Large intestine (tissue), 3 donors: ENCODE measurements at regions not wholly inside any gene's neighbourhood (a gene's known extent, or its start where the extent isn't known, plus 50 kb on each side); places are given as distances from the start of the nearest gene placed in this dataset.

Source experiments
- DNase-seq, 2 donors: peaks; one replicate each; pipeline versions ENCODE4 v3.0.0 to v3.0.0-alpha.2; 2013
- H3K27ac ChIP-seq: one replicate; pipeline ENCODE4 v1.5.1; 2013; ENCODE audit warnings: low read length
- H3K27me3 ChIP-seq: 2 replicates; pipeline ENCODE4 v1.6.1; 2013; ENCODE audit warnings: low read length; ENCODE audit not compliant: control insufficient read depth, insufficient read depth
- H3K36me3 ChIP-seq: 2 replicates; pipeline ENCODE4 v1.6.1; 2013; ENCODE audit warnings: low read length; ENCODE audit not compliant: control insufficient read depth, insufficient read depth
- H3K4me1 ChIP-seq: one replicate; pipeline ENCODE4 v1.6.1; 2013; ENCODE audit warnings: low read length; ENCODE audit not compliant: control insufficient read depth, insufficient read depth
- H3K4me3 ChIP-seq: one replicate; pipeline ENCODE4 v1.5.1; 2013; ENCODE audit warnings: low read length
- H3K9me3 ChIP-seq: one replicate; pipeline ENCODE4 v1.6.1; 2013; ENCODE audit warnings: mild to moderate bottlenecking, low read depth, low read length, moderate library complexity; ENCODE audit not compliant: control insufficient read depth
- WGBS: methylation state at CpG from one replicate; pipeline ENCODE4 v1.1.5; 2013; ENCODE audit warnings: low lambda C conversion rate; ENCODE audit not compliant: insufficient coverage; 5-methylcytosine and 5-hydroxymethylcytosine counted together

GRCh38 chr7:52146871-52147634 is 830.4 kb upstream of the COBL start:
- peak; percentile 62 to 82 for DNase-seq
- no peak overlapping the region for H3K4me3 ChIP-seq
- H3K4me1 ChIP-seq: peaks cover 19% of the 10 kb centered on the region
- no peaks in the 10 kb centered on the region for H3K27me3 ChIP-seq
- 9% methylated on average over 4 of the region's 6 CpGs for WGBS
- no peak overlapping the region for H3K27ac ChIP-seq
- no peaks in the 10 kb centered on the region for H3K36me3 ChIP-seq
- H3K9me3 ChIP-seq: no peaks in the 10 kb centered on the region

- H3K27ac ChIP-seq: no peak overlapping the region
- peaks cover 4% of the 10 kb centered on the region for H3K4me1 ChIP-seq
- WGBS: no CpG with 5 or more reads among the region's 4 CpGs
- no peaks in the 10 kb centered on the region for H3K9me3 ChIP-seq
- no peaks in the 10 kb centered on the region for H3K36me3 ChIP-seq
- no peaks in the 10 kb centered on the region for H3K27me3 ChIP-seq
- DNase-seq: no peak
- no peak overlapping the region for H3K4me3 ChIP-seq
Observed at GRCh38 chr7:52143219-52143618, 826.6 kb upstream of the COBL start.

GRCh38 chr7:52140851-52141250 is 824.2 kb upstream of the COBL start:
- DNase-seq: peak; percentile 21 to 54
- H3K9me3 ChIP-seq: peaks cover 5% of the 10 kb centered on the region
- WGBS: 33% methylated on average over 1 of the region's 4 CpGs
- H3K27me3 ChIP-seq: no peaks in the 10 kb centered on the region
- H3K27ac ChIP-seq: no peak overlapping the region
- no peaks in the 10 kb centered on the region for H3K4me1 ChIP-seq
- no peak overlapping the region for H3K4me3 ChIP-seq
- H3K36me3 ChIP-seq: no peaks in the 10 kb centered on the region

GRCh38 chr7:52135403-52135802 is 818.8 kb upstream of the COBL start:
- H3K27ac ChIP-seq: no peak overlapping the region
- H3K9me3 ChIP-seq: peaks cover 5% of the 10 kb centered on the region
- no peaks in the 10 kb centered on the region for H3K27me3 ChIP-seq
- no peak for DNase-seq
- H3K36me3 ChIP-seq: no peaks in the 10 kb centered on the region
- H3K4me3 ChIP-seq: no peak overlapping the region
- H3K4me1 ChIP-seq: no peaks in the 10 kb centered on the region

GRCh38 chr7:52129278-52129677 is 812.7 kb upstream of the COBL start:
- DNase-seq: no peak
- Histone ChIP-seq H3K4me1 (no peaks in the 10 kb centered on the region), H3K27me3 (no peaks in the 10 kb centered on the region), H3K9me3 (no peaks in the 10 kb centered on the region), H3K27ac (no peak overlapping the region), H3K36me3 (no peaks in the 10 kb centered on the region), H3K4me3 (no peak overlapping the region)
- no CpG with 5 or more reads among the region's 3 CpGs for WGBS

DNA sequence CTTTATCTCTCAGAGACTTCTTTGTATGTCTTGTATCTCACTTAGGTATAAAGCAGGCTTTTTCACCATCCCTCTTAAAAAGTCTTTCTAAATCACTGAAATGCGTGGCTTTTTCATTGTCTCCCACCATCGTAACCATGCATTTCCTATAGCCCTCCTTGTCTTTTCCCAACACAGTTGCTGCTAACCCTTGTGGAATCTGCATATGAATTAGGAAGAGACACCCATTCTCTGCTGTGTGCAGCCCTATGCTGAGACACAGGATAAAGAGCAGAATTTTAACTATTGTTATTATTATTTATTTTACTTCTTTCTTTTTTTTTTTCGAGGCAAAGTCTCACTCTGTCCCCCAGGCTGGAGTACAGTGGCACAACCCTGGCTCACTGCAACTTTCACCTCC is 804.3 kb upstream of the COBL start:
- H3K27me3 ChIP-seq: no peaks in the 10 kb centered on the region
- no peaks in the 10 kb centered on the region for H3K36me3 ChIP-seq
- H3K27ac ChIP-seq: no peak overlapping the region
- 14% methylated on average over 1 of the region's 3 CpGs for WGBS
- H3K4me1 ChIP-seq: no peaks in the 10 kb centered on the region
- DNase-seq: no peak
- H3K9me3 ChIP-seq: no peaks in the 10 kb centered on the region
- H3K4me3 ChIP-seq: no peak overlapping the region

DNA sequence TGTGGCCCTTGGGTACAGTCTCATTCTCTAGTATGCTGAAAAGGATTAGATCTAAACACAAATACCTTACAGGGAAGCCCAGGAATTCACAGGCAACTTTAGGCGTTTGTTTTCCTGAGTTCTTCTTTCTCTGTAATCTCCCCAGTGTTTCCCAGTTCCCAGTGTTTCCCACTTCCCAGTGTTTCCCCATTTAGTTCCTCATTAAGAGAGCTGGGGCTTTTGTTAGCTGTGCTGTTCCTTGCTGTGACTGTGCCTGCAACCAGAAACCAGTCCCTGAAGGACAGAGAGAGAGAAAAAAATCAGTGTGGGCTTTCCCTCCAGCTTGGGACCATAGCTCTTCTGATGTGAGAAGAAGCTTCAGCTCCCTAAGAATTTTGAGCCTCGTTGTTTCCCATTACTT is 802.9 kb upstream of the COBL start:
- Histone ChIP-seq H3K36me3 (no peaks in the 10 kb centered on the region), H3K4me1 (no peaks in the 10 kb centered on the region), H3K9me3 (no peaks in the 10 kb centered on the region), H3K27me3 (no peaks in the 10 kb centered on the region), H3K4me3 (no peak overlapping the region), H3K27ac (no peak overlapping the region)
- WGBS: no CpG with 5 or more reads among the region's 2 CpGs
- DNase-seq: no peak

- no peaks in the 10 kb centered on the region for H3K36me3 ChIP-seq
- no peak for DNase-seq
- H3K4me3 ChIP-seq: no peak overlapping the region
- H3K9me3 ChIP-seq: no peaks in the 10 kb centered on the region
- no peak overlapping the region for H3K27ac ChIP-seq
- H3K27me3 ChIP-seq: no peaks in the 10 kb centered on the region
- WGBS: 100% methylated on average over 2 of the region's 3 CpGs
- no peaks in the 10 kb centered on the region for H3K4me1 ChIP-seq
Observed at GRCh38 chr7:52114509-52114908, 797.9 kb upstream of the COBL start.

DNA sequence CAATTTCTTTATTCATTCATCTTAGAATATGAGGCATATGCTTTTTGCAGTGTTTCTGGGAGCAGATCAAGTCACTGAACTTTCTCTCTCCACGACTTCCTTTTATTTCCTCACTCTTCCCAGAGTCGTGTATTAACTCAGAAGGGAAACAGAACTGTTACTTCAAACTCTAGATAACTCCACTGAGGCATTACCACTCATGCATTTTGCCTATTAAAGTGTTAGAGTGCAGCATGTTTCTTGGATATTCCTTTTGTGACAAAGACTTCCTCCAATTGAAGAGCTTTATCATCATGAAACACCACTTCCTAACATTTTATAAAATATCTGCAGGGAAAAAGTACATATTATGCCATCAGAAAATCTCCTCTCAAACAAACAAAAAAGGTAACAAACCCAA is 797.4 kb upstream of the COBL start:
- Histone ChIP-seq H3K4me3 (no peak overlapping the region), H3K36me3 (no peaks in the 10 kb centered on the region), H3K27ac (no peak overlapping the region), H3K27me3 (no peaks in the 10 kb centered on the region), H3K4me1 (no peaks in the 10 kb centered on the region), H3K9me3 (no peaks in the 10 kb centered on the region)
- WGBS: 80% methylated on average over 1 of the region's 2 CpGs
- DNase-seq: no peak

DNA sequence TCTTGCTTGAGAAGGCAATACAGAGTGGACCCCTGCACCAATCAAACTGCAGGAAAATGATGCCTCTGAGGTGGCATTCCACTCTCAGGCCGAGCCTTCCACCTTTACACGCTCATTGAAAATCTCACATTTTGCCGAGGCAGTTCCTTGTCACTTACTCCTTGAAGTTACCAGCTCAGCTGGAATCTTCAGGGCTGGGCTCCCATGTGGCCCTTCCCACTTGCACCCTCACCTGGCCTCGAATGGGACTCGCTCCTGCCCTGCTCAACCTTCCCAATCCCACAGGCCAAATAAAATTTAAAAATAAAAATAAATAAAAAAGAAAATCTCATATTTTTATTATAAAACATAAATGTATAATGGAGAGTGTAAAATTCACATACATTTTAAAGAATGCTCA is 790.7 kb upstream of the COBL start:
- Histone ChIP-seq H3K4me1 (no peaks in the 10 kb centered on the region), H3K36me3 (no peaks in the 10 kb centered on the region), H3K4me3 (no peak overlapping the region), H3K9me3 (no peaks in the 10 kb centered on the region), H3K27ac (no peak overlapping the region), H3K27me3 (no peaks in the 10 kb centered on the region)
- no peak for DNase-seq
- no CpG with 5 or more reads among the region's 5 CpGs for WGBS

GRCh38 chr7:52095861-52096260 is 779.3 kb upstream of the COBL start:
- no peaks in the 10 kb centered on the region for H3K27me3 ChIP-seq
- H3K4me1 ChIP-seq: no peaks in the 10 kb centered on the region
- no CpG with 5 or more reads among the region's 1 CpG for WGBS
- no peaks in the 10 kb centered on the region for H3K9me3 ChIP-seq
- no peak overlapping the region for H3K4me3 ChIP-seq
- DNase-seq: no peak
- no peaks in the 10 kb centered on the region for H3K36me3 ChIP-seq
- H3K27ac ChIP-seq: no peak overlapping the region
